H1 (cell line): ENCODE measurements at regions not wholly inside any gene's neighbourhood (a gene's known extent, or its start where the extent isn't known, plus 50 kb on each side); places are given as distances from the start of the nearest gene placed in this dataset.

ENCODE experiments used
- CBX8 ChIP-seq: fragments of 300-800, 300-1000 bp; sonication (generic); IDR thresholded peaks from 2 replicates; pipeline ENCODE4 v1.7.1; 2016; ENCODE audit warnings: low read depth, low read length, borderline replicate concordance
- CEBPB ChIP-seq: IDR thresholded peaks from 2 replicates; pipeline ENCODE4 v1.6.1; 2012; ENCODE audit warnings: low read depth, low read length
- CHD7 ChIP-seq: fragments of 300-600 bp; sonication (generic); IDR thresholded peaks from 2 replicates; pipeline ENCODE4 v1.7.1; 2012; ENCODE audit warnings: low read length, moderate library complexity, mild to moderate bottlenecking, inconsistent platforms; ENCODE audit not compliant: insufficient replicate concordance
- CREB1 ChIP-seq: IDR thresholded peaks from 2 replicates; pipeline ENCODE4 v1.6.1; 2012; ENCODE audit warnings: inconsistent platforms
- CTCF ChIP-seq, 3 experiments: IDR thresholded peaks; 1 replicate in 2 of 3; 2 replicates in 1 of 3; pipeline versions ENCODE4 v1.5.1 to v1.6.1; 2011; ENCODE audit warnings: low read length in 3 of 3, mild to moderate bottlenecking in 3 of 3, inconsistent platforms in 2 of 3, low read depth in 1 of 3, moderate library complexity in 1 of 3; ENCODE audit not compliant: insufficient read depth in 1 of 3; ENCODE audit errors: control extremely low read depth in 1 of 3
- EP300 ChIP-seq, 2 experiments: IDR thresholded peaks; 1 replicate in 1 of 2; 2 replicates in 1 of 2; pipeline ENCODE4 v1.6.1; 2011 to 2012; ENCODE audit warnings: low read depth in 2 of 2, low read length in 2 of 2, mild to moderate bottlenecking in 2 of 2, borderline replicate concordance in 1 of 2, inconsistent platforms in 1 of 2, moderate library complexity in 1 of 2
- FOSL1 ChIP-seq: IDR thresholded peaks from 2 replicates; pipeline ENCODE4 v1.6.1; 2011; ENCODE audit warnings: mild to moderate bottlenecking, low read depth, low read length, moderate library complexity; ENCODE audit not compliant: insufficient read depth
- JUN ChIP-seq: IDR thresholded peaks from 2 replicates; pipeline ENCODE4 v1.6.1; 2011; ENCODE audit warnings: low read depth, mild to moderate bottlenecking, improper control_type of control experiment, low read length
- MAFK ChIP-seq: IDR thresholded peaks from 2 replicates; pipeline ENCODE4 v1.6.1; 2012; ENCODE audit warnings: low read depth, mild to moderate bottlenecking, improper control_type of control experiment, low read length
- POLR2A ChIP-seq, 2 experiments: IDR thresholded peaks; 1 replicate in 1 of 2; 2 replicates in 1 of 2; pipeline ENCODE4 v1.6.1; 2011; ENCODE audit warnings: low read depth in 2 of 2, low read length in 2 of 2, mild to moderate bottlenecking in 2 of 2; ENCODE audit errors: control extremely low read depth in 1 of 2
- RAD21 ChIP-seq, 2 experiments: IDR thresholded peaks in 1 of 2; conservative IDR thresholded peaks in 1 of 2; 2 replicates each; pipeline ENCODE4 v1.6.1; 2011; ENCODE audit warnings: low read depth in 2 of 2, low read length in 2 of 2, improper control_type of control experiment in 1 of 2, inconsistent platforms in 1 of 2, mild to moderate bottlenecking in 1 of 2, moderate library complexity in 1 of 2
- RBBP5 ChIP-seq: IDR thresholded peaks from 2 replicates; pipeline ENCODE4 v1.7.1; 2012; ENCODE audit warnings: low read depth, mild to moderate bottlenecking, inconsistent platforms, low read length, moderate library complexity, borderline replicate concordance
- RNF2 ChIP-seq: fragments of 200-900, 300-1000 bp; sonication (generic); IDR thresholded peaks from 2 replicates; pipeline ENCODE4 v1.7.1; 2016; ENCODE audit warnings: borderline replicate concordance, low read depth, mild to moderate bottlenecking, antibody characterized with exemption, low read length; ENCODE audit not compliant: poor library complexity, severe bottlenecking; ENCODE audit errors: missing control alignments
- YY1 ChIP-seq: IDR thresholded peaks from 2 replicates; pipeline ENCODE4 v1.6.1; 2011; ENCODE audit warnings: low read depth, mild to moderate bottlenecking, low read length

- TF ChIP-seq CTCF (IDR thresholded peaks at IDR 0.05; ENCODE audit: control extremely low read depth in 1 of 3, insufficient read depth in 1 of 3, low read depth in 1 of 3, low read length in 3 of 3) (no peak), YY1 (no peak), JUN (no peak), RBBP5 (no peak), RNF2 (no peak), CHD7 (no peak), RAD21 (IDR thresholded peaks at IDR 0.05 in 1 of 2, conservative IDR thresholded peaks at IDR 0.05 in 1 of 2; ENCODE audit: low read depth in 2 of 2, low read length in 2 of 2) (no peak), CEBPB (no peak), CREB1 (no peak), CBX8 (no peak), POLR2A (IDR thresholded peaks at IDR 0.05; ENCODE audit: control extremely low read depth in 1 of 2, low read depth in 2 of 2, low read length in 2 of 2) (no peak), MAFK (no peak), FOSL1 (no peak), EP300 (IDR thresholded peaks at IDR 0.05; ENCODE audit: borderline replicate concordance in 1 of 2, low read depth in 2 of 2, low read length in 2 of 2) (no peak)
These were observed 217.9 kb upstream of the AFF2 start for GRCh38 chrX:148282504-148282903.
